ELF-1 (cell line): ENCODE measurements at regions not wholly inside any gene's neighbourhood (a gene's known extent, or its start where the extent isn't known, plus 50 kb on each side); places are given as distances from the start of the nearest gene placed in this dataset.
"Not testable (repeated sequence)": the region's sequence is repeated elsewhere in the genome, so short reads cannot be mapped to it uniquely, and the experiment has no call there.

Experiments
- DNase-seq: peaks from one replicate; pipeline ENCODE4 v3.0.0-alpha.2; 2016; ENCODE audit warnings: low read depth, low spot score

DNA sequence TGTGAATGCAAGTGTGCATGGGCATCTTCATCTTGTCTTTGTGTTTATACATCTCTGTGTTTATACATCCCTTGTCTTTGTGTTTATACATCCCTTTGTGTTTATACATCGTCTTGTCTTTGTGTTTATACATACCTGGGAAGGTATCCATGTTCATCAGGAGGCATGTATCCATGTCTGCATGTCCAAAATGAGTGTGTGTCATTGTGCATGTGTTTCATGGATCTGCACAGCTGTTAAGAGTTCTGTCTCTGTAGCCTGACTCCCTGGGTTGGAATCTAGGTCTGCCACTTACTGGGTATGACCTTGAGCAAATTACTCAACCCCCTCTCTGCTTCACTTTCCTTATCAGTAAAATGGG, 50.1 kb upstream of the SIRPA start:
- DNase-seq: no peak

DNA sequence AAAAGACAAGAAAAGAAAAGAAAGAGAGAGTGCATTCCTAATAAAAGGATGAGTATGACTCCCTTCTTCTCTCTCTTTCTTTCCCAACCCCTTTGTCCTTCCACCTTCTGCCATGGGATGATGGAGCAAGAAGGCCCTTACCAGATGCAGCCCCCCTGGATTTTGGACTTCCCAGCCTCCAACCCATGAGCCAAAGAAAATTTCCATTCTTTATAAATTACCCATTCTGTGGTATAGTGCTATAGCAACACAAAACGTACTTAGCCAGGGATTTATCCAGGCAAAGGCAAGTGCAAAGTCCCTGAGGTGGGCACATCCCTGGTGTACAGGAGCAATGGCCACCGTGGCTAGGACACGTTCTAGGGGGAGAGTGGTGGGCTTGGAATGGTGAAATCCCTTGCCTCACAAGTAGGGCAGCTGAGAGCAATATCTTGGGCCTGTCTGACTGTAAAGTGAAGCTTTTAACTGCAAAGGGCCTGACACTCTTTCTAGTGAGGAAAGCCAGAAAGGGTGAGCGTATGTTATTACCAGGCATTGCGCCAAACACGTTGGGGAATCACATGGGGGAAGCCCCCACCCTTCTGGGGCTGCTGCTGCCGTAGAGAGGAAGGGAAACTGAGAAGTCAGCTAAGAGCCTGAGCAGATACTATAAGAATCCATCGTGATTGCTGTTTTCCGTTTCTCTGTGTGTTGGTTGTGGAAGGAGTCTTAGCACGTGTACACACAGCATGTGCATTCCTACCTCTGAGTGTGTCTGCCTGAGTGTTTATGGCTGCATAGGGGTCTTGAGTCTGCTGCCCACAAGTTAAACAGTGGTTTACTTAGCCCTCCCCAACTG, 50.7 kb upstream of the SIRPA start:
- no peak for DNase-seq

DNA sequence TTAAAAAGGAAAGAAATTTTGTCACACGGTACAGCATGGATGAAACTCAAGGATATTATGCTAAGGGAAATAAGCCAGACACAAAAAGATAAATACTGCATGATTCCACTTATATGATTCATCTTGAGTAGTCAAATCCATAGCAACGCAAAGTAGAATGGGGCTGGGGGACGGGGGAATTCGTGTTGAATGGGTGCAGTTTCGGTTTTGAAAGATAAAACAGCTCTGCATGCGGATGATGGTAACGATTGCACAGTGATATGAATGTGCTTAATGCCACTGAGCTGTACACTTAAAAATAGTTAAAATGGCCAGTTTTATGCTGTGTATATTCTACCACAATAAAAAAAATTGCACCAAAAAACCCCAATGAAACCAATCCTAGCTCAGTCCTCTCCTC, 52.9 kb upstream of the SIRPA start:
- DNase-seq: no peak

DNA sequence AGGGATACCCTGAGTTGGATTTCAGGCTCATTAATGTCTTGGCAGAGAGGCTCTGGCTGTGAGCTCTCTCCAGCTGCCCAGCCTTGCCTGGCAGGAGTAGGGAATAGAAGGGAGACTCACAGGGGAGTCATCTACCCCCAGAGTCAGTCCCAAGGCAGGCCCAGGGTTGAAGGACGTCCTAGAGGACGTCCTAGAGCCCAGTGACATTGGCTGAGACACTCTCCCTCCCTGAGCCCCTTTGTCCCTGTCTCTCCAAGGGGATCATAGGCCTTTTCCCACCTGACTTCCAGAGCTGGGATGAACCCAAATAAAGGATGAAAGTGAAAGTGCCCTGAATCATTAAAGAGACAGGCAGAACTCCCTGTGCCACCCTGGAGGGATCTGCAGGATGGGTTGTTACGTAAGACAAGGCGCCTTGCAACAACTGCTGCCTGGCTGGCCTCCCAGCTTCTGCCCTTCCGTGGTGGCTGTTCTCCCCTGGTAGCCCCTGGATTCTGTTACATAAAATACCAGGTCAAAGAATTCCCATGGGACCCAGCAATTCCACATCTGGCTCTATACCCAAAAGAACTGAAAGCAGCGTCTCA, 53.6 kb upstream of the SIRPA start:
- no peak for DNase-seq

DNA sequence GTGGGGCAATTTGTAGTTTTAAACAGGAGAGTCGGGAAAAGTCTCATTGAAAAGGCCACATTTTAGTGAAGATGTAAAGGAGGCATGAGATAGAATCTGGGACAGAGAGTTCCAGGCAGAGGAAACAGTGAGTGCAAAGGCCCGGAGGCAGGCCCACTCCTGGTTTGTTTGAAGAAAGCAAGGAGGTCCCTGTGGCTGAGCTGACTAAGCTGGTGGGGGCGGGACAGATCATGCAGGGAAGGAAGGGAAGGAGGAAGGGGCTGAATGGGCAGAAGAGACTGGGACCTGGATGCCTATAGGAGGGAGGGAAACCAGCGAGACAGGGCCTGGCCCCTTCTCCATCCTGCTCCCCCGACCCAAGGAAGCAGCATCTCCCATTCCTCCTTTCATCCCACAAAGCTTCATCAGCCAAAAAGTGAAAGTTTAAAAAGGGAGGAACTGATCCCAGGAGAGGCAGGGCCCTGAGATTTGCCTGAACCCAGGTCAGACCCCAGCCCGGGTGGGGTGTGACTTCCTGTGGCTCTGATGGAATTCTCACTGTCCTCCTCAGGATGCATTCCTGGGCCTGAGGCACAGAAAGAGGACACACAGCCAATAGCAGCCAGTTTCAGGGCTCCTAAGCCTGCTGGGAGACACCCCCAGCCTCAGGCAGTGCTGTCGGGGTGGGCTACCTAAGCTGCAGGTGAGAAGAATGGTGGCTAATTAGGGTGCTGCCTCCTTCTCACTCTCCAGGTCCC, 54.2 kb upstream of the SIRPA start:
- peak; percentile 59 for DNase-seq

DNA sequence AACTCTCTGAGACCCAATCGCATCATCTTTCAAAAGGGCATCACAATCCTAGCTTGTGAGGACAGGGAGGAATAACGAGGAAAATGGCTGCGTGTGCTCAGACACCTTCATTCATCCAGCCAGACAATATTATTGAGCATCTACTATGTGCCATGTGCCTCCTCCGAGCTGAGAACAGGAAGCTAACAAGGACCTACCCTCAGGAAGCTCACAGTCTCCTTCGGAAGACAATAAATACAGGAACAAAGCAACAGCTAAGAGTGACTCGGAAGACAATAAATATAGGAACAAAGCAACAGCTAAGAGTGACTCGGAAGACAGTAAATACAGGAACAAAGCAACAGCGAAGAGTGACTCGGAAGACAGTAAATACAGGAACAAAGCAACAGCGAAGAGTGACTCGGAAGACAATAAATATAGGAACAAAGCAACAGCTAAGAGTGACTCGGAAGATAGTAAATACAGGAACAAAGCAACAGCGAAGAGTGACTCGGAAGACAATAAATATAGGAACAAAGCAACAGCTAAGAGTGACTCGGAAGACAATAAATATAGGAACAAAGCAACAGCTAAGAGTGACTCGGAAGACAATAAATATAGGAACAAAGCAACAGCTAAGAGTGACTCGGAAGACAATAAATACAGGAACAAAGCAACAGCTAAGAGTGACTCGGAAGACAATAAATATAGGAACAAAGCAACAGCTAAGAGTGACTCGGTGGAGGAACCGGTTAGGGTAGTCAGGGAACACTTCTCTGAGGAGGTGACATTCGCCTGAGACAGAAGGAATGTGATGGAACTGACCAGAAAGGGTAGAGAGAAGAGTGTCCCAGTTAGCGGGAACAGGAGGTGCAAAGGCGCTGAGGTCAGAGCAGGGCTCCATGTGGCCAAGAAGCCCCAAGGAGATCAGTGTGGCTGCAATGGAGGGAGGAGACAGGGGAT, 55.6 kb upstream of the SIRPA start:
- DNase-seq: not testable (repeated sequence)

DNA sequence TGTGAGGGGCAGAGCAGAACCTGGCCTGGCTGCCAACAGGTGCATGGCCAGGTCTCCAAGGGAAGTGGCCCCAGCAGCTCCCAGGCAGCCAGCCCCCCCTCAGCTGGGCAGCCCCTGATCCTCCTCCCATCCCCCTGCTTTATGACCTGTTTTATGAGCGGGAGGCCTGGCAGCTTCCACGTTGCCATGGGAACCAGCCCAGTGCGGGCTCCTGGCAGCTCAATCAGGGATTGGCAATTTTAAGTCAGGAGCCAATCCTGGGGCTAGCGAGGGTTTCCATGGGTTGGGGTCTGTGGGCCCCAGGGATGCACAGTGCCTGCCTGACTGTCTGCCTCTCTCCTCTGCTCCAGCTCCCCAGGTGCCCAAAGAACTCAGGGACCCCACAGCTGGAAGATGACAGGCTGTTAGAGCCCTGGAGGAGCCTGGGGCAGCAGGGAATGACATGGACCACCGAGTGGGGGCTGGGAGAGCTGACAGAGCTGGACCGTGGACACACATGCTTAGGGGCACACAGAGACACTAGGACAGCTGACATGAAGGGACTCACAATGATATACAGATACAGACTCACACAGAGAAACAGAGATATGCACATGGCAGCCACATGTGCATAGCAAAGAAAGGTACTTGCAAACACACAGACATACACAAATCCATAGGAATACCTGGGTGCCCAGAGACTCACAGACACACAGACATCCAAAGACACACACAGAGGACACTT, 56.5 kb upstream of the SIRPA start:
- DNase-seq: peak; percentile 53

DNA sequence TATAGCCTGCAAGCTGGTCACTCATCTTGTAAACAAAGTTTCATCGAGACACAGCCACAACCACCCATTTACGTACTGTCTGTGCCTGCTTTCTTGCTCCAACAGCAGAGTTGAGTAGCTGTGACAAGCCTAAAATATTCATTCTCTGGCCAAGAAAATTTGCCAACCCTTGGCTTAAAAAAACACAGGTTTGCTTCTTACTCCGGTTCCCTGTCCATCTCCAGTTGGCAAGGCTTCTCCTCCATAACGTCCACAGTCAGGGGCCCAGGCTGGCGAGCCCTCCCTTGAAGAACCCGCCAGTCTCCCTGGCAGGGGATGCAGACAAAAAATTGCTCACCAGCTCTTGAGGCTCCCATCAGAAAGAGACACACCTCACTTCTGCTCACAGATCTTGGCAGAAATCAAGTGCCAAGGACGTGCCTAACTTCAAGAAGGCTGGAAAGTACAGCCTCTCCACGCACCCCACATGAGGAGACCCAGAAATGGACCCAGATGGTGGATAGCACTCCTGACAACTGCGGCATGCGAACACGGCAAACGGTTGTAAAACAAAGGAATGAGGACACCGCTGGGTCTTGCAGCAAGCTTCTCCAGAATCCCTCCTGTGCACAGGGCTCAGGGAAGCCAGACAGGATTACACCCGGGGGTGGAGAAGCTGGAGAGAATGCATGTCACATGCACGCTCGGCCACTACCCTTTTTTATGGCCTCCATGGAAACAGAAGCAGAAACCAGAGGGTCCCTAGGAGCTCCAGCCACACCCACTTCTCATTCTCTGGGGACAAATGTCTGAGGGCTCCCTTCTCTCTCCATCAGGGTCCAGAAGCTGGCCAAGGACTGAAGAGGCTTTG, 59.8 kb upstream of the SIRPA start:
- peak; percentile 36 for DNase-seq

DNA sequence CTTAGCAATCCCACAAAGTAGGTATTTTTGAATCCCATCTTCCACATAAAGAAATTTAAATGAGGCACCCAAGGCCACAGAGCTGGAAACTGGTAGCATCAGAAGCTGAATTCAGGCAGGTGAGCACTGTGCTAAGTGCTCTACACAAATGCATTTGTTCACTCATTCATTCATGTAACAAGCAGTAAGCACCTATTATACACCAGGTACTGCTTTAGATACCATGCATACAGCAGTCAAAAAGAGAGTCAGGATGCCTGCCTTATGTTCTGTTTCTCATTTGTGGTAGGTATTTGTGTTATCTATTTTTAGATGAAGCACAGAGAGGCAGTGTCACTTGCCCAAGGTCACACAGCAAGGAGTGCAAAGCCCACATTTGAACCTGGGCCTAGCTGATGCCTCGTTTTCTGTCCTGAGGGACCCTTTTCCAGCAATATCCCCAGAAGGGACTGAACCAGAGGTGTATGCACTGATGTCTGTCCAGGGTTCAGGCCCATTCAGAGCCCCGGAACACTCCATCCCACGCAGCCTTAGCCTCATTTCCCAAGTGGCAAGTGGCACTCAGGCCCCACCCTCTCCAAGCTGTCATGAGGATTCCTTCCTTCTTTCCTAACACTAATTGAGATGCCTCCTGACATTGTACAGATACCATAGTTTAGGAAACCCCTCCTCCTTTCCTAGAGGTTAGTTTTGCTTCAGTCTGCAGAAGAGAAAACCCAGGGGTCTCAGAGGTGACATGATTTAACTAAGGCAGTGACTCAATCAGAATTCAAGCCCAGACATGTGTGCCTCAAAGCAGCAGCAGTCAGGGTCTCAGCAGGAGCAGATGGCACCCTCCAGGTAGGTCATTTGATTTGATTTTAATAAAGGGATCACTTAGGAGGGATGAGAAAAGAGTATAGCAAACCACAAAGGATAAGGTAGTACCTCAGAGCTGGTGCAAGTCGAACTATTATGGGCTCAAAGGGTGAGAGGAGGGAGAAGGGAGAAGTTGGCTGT, 61.2 kb upstream of the SIRPA start:
- no peak for DNase-seq

DNA sequence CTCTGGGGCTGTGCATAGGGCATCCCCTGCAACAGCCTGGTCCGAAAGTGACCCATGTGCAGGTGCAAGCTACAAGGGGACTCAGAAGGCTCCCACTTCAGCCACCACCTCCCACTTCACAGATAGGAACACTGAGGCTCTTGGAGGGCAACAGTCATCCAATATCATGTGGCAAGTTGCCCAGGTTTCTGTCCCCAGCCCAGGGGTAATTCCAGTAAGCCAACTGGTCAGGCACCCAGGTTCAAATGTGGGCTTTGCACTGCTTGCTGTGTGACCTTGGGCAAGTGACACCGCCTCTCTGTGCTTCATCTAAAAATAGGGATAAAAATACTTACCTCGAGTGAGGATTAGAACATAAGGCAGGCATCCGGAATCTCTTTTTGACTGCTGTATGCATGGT, 62.0 kb upstream of the SIRPA start:
- DNase-seq: no peak

DNA sequence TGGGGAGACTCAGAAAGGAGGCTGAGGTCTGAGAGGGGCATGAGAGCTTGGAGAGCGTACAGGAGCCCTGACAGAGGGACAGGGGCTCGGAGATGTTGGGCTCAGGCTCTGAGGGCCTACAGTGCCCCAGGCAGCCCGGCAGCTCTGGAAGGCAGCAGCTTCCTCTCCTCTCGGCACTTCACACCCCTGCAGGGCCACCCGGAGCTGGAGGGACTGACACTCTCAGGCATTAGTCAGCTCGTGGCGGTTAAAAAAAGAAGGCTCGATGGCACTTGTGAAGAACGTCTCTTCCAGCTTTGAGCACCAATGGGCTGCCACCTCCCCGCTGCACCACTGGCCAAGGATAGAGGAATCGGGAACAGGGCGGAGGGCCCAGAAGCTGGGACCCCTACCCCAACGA, 62.6 kb upstream of the SIRPA start:
- DNase-seq: peak; percentile 70

DNA sequence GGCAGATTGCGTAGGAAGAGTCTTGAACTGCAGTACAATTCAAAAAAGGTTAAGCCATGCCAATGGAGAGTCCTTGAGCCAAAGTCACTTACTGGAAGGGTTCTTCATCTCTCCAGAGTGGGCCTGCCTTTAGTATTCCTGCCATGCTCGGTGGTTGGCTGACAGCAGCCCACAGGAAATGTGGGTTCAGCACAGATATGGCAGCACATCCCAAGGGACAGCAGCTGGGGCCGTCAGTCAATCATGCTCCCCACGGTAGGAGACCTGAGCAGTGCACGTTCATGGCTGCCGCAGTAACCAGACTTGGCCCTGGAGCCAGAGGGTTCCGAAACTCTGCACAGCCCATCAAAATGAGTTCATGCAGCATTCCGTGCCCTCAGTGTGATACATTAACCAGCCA, 63.6 kb upstream of the SIRPA start:
- DNase-seq: no peak

DNA sequence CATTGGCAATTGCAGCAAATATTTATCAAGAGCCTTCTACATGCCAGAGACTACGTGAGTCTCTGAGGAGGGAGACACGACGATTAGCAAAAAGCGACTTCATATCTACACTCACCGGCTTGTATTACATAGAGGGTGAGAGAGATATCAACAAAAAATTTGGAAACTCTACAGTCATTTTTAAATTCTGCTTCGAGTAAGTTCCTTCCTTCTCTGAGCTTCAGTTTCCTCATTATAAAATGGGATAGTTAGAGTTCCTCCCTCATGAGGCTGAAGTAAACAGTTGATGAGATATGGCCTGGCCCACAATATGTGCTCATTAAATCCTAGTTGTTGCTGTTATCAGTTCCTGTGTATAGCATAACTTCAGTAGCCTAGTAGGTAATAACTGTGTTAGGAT, 64.1 kb upstream of the SIRPA start:
- no peak for DNase-seq

DNA sequence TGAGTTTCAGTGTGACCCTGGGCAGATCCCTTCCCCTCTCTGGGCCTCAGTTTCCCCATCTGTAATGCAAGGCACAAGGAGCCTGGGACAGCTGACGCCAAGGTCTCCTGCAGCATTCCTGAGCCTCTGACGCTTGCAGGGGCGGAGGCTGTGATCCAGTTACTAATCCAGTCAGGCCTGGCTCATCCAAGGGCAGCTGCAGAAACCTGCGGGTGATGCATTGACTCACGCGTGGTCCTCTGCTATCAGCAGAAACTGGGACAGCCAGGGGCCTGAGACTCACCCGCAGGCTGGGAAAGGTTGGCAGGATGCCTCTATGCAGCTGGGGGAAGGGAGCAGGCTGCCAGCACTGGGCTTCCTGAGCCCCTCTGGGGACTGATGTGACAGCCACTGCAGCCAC, 65.0 kb upstream of the SIRPA start:
- peak; percentile 58 for DNase-seq

DNA sequence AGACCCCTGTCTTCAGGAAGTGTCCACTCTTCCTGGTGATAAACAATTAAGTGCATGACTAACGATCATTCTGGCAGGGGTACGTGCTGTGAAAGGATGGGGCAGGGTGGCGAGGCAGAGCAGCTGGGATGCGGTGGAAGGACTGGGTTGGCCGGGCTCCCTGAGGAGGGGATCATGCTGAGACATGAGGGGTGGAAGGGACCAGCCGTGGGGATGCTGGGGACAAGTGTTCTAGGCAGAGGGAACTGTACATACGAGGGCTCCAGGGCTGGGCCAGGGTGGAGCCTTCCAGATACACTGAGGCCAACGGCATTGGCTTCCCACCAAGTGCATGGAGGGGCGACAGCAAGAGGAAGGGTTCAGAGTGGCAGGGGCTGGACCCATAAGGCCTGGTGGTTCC, 65.7 kb upstream of the SIRPA start:
- DNase-seq: no peak

DNA sequence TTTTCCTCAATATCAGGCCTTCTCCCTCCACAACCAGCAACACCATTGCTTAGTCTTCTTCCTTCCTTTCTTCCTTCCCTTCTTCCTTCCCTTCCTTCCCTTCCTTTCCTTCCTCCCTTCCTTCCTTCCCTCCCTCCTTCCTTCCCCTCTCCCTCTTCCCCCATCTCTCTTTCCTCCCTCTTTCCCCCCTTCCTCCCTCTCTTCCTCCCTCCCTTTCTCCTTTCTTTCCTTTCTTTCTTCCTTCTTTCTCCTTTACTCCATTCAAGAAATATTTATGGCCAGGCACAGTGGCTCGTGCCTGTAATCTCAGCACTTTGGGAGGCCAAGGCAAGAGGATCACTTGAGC, 66.4 kb upstream of the SIRPA start:
- no peak for DNase-seq

DNA sequence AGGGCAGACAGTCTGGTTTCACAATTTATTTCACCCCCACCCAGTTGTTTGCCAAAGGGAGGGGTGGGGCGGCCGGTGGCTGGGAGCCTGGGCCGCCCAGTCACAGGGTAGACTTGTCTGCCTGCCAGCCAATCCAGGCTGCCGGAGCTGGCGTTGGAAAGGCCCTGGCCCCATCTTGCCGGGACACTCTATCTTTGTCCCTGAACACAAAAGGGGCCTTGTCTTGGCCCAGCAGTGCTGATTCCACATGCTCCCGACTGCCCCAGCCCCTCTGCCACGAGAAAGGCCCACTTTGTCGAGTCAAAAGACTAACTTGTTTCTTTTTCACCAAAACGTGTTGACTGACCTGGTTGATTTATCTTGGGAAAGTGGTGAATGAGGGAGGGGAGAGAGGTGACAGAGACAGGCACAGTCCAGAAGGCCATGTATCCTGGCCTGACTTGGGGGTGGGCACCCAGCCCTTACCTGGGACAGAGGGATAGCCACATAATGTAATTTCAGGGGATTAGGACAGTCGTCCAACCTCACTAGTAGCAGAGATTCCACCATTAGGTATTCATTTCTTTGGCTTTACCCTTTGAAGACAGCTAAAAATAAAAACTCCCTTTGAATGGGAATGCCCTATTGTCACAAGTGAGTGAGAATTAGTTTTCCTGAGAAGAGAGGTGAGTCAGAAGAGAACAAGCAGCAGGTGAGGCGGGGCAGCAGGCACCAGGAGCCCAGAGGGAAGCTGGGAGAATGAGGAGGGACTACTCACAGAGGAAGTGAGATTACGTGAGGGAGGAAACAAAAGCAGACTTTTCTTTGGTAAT, 67.0 kb upstream of the SIRPA start:
- DNase-seq: no peak

DNA sequence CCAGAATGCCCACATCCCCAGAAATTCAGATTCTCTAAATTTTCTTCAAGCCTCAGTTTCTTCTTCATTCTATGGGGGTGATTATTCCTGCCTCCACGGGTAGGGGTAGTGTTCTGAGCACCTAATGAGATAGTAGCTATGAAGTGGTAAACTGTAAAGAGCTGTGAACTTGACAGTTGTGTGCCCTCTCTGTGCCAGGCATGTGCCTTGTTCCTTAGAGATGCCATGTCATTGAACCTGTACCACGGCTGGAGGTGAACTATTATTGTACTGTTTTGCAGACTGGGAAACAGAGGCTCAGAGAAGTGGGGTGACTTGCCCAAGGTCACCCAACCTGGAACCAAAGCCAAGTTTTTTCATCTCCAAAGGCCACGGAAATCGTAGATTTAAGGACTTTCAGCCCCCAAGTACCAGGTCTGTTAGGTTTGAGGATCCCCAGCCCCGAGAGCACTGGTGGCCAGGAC, 67.7 kb upstream of the SIRPA start:
- no peak for DNase-seq
